Stomach (tissue), 4 donors: ENCODE measurements at regions not wholly inside any gene's neighbourhood (a gene's known extent, or its start where the extent isn't known, plus 50 kb on each side); places are given as distances from the start of the nearest gene placed in this dataset.

ENCODE experiments used
- EP300 ChIP-seq: sonication (generic); formaldehyde crosslinking; IDR thresholded peaks from one replicate; pipeline ENCODE4 v1.6.1; 2017; ENCODE audit warnings: antibody characterized with exemption
- POLR2A ChIP-seq, 4 donors: fragments of 450-650 bp; IDR thresholded peaks; one replicate each; pipeline ENCODE4 v1.6.1; 2016; ENCODE audit warnings: antibody characterized with exemption in 4 of 4, control low read depth in 2 of 4, mild to moderate bottlenecking in 1 of 4, moderate library complexity in 1 of 4
- TF ChIP-seq, protein P1 (sequence below), 7 experiments: fragments of 450-650 bp in 4 of 7; fragments of 200-600 bp in 3 of 7; sonication (generic) in 3 of 7; IDR thresholded peaks; one replicate each; pipeline ENCODE4 v1.5.1; 2016 to 2019; ENCODE audit warnings: antibody characterized with exemption in 7 of 7, control low read depth in 2 of 7, mild to moderate bottlenecking in 1 of 7

- TF ChIP-seq EP300 (no peak), POLR2A (IDR thresholded peaks at IDR 0.05) (no peak)
- TF ChIP-seq, protein P1, sequence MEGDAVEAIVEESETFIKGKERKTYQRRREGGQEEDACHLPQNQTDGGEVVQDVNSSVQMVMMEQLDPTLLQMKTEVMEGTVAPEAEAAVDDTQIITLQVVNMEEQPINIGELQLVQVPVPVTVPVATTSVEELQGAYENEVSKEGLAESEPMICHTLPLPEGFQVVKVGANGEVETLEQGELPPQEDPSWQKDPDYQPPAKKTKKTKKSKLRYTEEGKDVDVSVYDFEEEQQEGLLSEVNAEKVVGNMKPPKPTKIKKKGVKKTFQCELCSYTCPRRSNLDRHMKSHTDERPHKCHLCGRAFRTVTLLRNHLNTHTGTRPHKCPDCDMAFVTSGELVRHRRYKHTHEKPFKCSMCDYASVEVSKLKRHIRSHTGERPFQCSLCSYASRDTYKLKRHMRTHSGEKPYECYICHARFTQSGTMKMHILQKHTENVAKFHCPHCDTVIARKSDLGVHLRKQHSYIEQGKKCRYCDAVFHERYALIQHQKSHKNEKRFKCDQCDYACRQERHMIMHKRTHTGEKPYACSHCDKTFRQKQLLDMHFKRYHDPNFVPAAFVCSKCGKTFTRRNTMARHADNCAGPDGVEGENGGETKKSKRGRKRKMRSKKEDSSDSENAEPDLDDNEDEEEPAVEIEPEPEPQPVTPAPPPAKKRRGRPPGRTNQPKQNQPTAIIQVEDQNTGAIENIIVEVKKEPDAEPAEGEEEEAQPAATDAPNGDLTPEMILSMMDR (IDR thresholded peaks at IDR 0.05): no peak
Measured at GRCh38 chr4:13859423-13859822, 231.9 kb upstream of the BOD1L1 start.
